GM13977 (cell line): ENCODE measurements at regions not wholly inside any gene's neighbourhood (a gene's known extent, or its start where the extent isn't known, plus 50 kb on each side); places are given as distances from the start of the nearest gene placed in this dataset.

Source experiments
- DNase-seq: peaks from one replicate; pipeline ENCODE4 v3.0.0; 2012; ENCODE audit warnings: low spot score
- in situ Hi-C: fragments of 300-500 bp; cut with MboI; formaldehyde crosslinking; loops from one replicate; pipeline ENCODE4 v1.12.0; 2022; ENCODE audit warnings: low sequenced_read_pairs, low pct_unique_long_range_greater_than_20kb, mixed read lengths, inconsistent platforms; ENCODE audit not compliant: unreplicated experiment
- TF ChIP-seq, protein P1 (sequence below): IDR thresholded peaks from 2 replicates; pipeline ENCODE4 v1.5.1; 2012; ENCODE audit warnings: mild to moderate bottlenecking, control low read depth; ENCODE audit not compliant: insufficient read depth; ENCODE audit errors: extremely low read depth, missing control alignments

DNA sequence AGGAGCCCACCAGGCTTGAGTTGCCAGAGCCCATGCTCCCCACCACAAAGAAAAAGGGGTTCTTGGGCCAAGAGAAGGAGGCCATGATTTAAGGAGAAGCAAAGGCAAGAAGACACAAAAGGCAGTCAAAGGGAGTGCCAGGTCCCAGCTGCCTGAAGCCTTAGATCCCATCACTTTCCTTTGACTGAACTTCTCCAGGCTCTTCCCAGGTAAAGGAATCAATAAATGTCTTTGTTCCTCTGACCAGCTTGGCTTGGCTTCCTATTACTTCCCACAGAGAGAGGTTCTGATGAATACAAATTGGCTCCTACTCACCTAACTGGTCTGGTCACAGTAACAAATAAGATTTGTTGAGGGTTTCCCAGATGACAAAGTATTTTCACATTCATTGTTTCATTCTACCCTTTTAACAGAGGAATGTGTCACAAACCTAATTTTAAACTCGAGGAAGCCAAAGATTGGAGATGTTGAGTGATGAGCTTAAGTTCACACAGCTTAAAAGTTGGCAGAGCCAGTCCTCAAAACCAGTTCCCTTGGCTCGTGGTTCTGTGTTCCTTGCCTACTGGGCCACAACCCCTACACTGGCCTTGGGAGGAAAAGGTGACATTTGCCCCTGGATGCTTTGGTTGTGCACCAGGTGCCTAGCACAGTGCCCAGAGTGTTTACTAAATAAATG, 96.4 kb upstream of the SESN3 start:
- no peak for DNase-seq
- in situ Hi-C loops: no loop called here
- TF ChIP-seq, protein P1, sequence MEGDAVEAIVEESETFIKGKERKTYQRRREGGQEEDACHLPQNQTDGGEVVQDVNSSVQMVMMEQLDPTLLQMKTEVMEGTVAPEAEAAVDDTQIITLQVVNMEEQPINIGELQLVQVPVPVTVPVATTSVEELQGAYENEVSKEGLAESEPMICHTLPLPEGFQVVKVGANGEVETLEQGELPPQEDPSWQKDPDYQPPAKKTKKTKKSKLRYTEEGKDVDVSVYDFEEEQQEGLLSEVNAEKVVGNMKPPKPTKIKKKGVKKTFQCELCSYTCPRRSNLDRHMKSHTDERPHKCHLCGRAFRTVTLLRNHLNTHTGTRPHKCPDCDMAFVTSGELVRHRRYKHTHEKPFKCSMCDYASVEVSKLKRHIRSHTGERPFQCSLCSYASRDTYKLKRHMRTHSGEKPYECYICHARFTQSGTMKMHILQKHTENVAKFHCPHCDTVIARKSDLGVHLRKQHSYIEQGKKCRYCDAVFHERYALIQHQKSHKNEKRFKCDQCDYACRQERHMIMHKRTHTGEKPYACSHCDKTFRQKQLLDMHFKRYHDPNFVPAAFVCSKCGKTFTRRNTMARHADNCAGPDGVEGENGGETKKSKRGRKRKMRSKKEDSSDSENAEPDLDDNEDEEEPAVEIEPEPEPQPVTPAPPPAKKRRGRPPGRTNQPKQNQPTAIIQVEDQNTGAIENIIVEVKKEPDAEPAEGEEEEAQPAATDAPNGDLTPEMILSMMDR: no peak

DNA sequence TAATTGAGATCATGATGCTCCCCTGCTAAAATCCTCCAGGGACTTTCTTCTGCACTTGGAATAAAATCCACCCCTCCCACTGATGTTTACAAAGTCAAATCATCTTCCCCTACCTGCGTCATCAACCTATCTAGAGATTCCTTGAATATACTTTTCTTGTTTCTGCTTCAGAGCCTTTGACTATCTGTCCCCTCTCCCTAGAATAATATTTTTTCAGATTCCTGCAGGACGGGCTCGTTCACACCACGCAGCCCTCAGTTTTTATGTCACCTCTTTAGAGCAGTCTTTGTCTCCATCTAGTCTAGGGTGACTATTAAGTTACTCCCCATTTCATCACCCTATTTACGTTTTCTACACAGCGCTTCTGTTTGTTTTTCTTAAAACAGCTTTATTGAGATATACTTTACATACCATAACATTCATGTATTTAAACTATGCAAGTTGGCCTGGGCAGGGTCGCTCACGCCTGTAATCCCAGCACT, 94.8 kb upstream of the SESN3 start:
- no peak for DNase-seq
- TF ChIP-seq, protein P1: no peak
- in situ Hi-C loops: no loop called here

DNA sequence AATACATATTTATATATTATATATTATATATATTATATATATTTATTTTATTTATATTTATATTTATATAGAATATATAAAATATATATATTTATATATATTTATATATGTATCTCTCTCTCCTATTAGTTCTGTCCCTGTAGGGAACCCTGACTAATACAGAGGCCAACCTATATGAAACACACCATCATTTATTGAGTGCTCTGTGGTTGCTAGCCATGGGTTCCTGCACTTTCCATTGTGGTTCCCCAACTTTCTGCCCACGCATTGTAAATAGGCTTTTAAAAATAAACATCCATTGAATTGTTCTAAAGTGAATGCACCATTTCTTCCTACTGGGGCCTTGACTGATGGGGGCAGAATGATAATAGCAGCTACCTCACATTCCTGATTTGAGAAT, 93.8 kb upstream of the SESN3 start:
- TF ChIP-seq, protein P1: no peak
- in situ Hi-C loops: no loop called here
- DNase-seq: no peak

DNA sequence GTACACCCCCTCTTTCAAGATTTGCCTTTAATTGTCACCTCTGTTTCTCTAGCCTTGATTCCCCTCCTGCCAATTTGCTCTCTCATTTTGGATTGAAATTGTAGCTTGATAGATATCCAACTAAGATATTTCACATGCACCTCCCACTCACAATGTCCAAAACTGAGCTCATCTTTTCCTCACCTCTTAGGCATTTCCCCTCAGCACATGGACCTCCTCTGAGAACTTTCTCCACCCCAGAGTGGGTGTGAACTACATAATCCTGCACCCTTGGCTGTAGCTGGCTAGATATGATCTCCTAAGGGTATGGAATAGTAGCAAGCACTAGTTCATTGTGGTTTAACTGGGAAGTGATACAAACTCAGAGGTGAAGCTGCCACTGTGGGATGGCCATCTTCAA, 91.5 kb upstream of the SESN3 start:
- no peak for DNase-seq
- in situ Hi-C loops: no loop called here
- TF ChIP-seq, protein P1: no peak

DNA sequence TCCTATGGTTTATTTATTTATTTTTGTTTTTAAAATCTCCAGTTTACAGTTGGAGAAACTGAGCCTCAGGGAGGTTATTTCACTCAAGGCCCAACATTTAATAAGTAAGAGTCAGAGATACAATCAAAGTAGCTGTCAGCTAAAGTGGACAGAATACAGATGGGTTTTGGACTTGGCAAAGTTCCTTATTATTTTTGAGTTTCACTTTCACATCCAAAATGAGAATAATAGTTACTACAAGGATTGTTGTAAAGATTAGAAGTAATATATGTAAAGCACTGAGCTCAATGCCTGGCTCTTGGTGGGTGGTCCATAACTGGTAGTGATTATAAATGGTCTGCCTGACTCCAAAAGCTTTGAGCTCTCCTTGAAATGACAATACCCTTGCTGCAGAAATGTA, 87.5 kb upstream of the SESN3 start:
- in situ Hi-C loops: no loop called here
- DNase-seq: no peak
- TF ChIP-seq, protein P1: no peak

DNA sequence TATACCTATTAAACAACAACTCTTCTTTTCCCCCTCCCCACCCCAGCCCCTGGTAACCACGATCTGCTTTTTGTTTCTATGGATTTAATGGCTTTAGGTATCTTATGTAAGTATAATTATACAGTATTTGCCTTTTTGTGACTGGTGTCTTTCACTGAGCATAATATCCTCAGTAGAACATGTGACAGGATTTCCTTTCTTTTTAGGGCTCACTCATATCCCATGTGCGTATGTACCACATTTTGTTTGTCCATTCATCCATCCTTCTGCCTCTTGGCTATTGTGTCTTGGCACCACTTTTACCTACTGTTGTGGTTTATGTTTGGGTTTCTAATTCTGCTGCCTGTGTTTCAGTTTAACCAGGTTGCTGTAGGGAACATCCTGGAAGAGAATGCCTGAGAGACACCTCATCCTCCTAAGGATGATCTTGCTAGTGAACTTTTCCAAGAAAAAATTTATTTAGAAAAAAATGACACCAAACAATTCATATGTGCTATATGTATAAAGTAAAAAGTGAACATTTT, 77.6 kb upstream of the SESN3 start:
- no peak for DNase-seq
- TF ChIP-seq, protein P1: no peak
- in situ Hi-C loops: no loop called here
